MCF 10A (cell line): ENCODE measurements at regions not wholly inside any gene's neighbourhood (a gene's known extent, or its start where the extent isn't known, plus 50 kb on each side); places are given as distances from the start of the nearest gene placed in this dataset.

ENCODE experiments used
- BruUV-seq: library from RNA; stranded (reverse); fragments of 400-500 nt; replicated peaks from 2 replicates; lab custom pipeline; 2021; lab: Mats Ljungman, UMichigan
- CTCF ChIA-PET: fragments of 300-600 bp; sonication (Branson Sonifier 250); formaldehyde crosslinking; extraction: SDS; loops from one replicate; lab custom pipeline; 2021; ENCODE audit warnings: antibody characterized with exemption, inconsistent platforms; lab: Yijun Ruan, JAX
- POLR2A ChIA-PET: fragments of 300-600, 350-650 bp; sonication (Branson Sonifier 250); formaldehyde crosslinking; extraction: SDS; loops from one replicate; lab custom pipeline; 2020; ENCODE audit warnings: antibody characterized with exemption, inconsistent platforms; lab: Yijun Ruan, JAX
- DNase-seq: peaks from one replicate; pipeline ENCODE4 v3.0.0-alpha.2; 2018; ENCODE audit not compliant: unreplicated experiment
- H3K27ac Mint-ChIP-seq: one replicate; pipeline ENCODE4 v1.8.0; 2022; ENCODE audit warnings: mild to moderate bottlenecking, low read depth, mixed read lengths; ENCODE audit not compliant: unreplicated experiment
- H3K27me3 Mint-ChIP-seq: one replicate; pipeline ENCODE4 v1.8.0; 2022; ENCODE audit warnings: mixed read lengths; ENCODE audit not compliant: insufficient read depth, unreplicated experiment
- H3K36me3 Mint-ChIP-seq: one replicate; pipeline ENCODE4 v1.8.0; 2022; ENCODE audit warnings: mild to moderate bottlenecking, moderate library complexity, mixed read lengths; ENCODE audit not compliant: insufficient read depth, unreplicated experiment
- H3K4me1 Mint-ChIP-seq: one replicate; pipeline ENCODE4 v1.8.0; 2022; ENCODE audit warnings: mixed read lengths; ENCODE audit not compliant: insufficient read depth, unreplicated experiment
- H3K4me3 Mint-ChIP-seq: one replicate; pipeline ENCODE4 v1.8.0; 2022; ENCODE audit warnings: mild to moderate bottlenecking, moderate library complexity, mixed read lengths; ENCODE audit not compliant: unreplicated experiment
- H3K9me3 Mint-ChIP-seq: one replicate; pipeline ENCODE4 v1.8.0; 2022; ENCODE audit warnings: mixed read lengths; ENCODE audit not compliant: unreplicated experiment
- intact Hi-C: fragments of 100-400 bp; cut with micrococcal nuclease; formaldehyde crosslinking; loops from 2 replicates; pipeline ENCODE4 v1.14.1; 2022
- TF ChIP-seq, protein P1 (sequence below): fragments of 200-600 bp; IDR thresholded peaks from one replicate; pipeline ENCODE4 v1.8.0; 2022; ENCODE audit warnings: antibody characterized with exemption, mild to moderate bottlenecking; ENCODE audit not compliant: unreplicated experiment

DNA sequence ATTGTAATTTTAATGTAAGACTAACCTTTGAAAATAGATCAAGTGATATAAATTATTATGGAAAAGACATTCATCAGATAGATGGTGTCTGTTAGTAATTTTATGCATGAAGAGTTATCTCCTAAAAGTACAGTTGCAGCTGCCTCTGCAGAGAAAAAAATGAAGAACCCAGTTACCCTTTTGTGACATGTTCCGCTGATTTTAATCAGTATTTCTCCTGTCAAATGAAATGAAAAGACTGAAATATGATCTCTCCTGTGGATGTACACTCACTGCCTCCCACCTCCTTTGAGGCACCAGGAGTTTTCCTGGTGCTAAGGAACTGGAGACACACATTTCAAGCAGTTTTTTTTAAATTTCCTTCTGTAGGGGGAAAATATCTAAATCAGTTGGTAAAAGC is 277.4 kb downstream of the KIF4B start:
- no peaks in the 10 kb centered on the region for H3K36me3 Mint-ChIP-seq
- H3K27me3 Mint-ChIP-seq: no peaks in the 10 kb centered on the region
- intact Hi-C loops: no loop called here
- POLR2A ChIA-PET: interaction anchor here (0.6 kb wide), 1 partner anchor 20 kb away, joined by 3 read pairs; no protein-coding TSS in a partner anchor
- BruUV-seq: no TSS peak
- TF ChIP-seq, protein P1, sequence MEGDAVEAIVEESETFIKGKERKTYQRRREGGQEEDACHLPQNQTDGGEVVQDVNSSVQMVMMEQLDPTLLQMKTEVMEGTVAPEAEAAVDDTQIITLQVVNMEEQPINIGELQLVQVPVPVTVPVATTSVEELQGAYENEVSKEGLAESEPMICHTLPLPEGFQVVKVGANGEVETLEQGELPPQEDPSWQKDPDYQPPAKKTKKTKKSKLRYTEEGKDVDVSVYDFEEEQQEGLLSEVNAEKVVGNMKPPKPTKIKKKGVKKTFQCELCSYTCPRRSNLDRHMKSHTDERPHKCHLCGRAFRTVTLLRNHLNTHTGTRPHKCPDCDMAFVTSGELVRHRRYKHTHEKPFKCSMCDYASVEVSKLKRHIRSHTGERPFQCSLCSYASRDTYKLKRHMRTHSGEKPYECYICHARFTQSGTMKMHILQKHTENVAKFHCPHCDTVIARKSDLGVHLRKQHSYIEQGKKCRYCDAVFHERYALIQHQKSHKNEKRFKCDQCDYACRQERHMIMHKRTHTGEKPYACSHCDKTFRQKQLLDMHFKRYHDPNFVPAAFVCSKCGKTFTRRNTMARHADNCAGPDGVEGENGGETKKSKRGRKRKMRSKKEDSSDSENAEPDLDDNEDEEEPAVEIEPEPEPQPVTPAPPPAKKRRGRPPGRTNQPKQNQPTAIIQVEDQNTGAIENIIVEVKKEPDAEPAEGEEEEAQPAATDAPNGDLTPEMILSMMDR: no peak
- no peaks in the 10 kb centered on the region for H3K4me1 Mint-ChIP-seq
- no peak for DNase-seq
- CTCF ChIA-PET: interaction anchor here (0.8 kb wide), 1 partner anchor 306 kb away, joined by 4 read pairs; no protein-coding TSS in a partner anchor
- H3K4me3 Mint-ChIP-seq: no peak overlapping the region
- no peak overlapping the region for H3K27ac Mint-ChIP-seq
- H3K9me3 Mint-ChIP-seq: no peaks in the 10 kb centered on the region

DNA sequence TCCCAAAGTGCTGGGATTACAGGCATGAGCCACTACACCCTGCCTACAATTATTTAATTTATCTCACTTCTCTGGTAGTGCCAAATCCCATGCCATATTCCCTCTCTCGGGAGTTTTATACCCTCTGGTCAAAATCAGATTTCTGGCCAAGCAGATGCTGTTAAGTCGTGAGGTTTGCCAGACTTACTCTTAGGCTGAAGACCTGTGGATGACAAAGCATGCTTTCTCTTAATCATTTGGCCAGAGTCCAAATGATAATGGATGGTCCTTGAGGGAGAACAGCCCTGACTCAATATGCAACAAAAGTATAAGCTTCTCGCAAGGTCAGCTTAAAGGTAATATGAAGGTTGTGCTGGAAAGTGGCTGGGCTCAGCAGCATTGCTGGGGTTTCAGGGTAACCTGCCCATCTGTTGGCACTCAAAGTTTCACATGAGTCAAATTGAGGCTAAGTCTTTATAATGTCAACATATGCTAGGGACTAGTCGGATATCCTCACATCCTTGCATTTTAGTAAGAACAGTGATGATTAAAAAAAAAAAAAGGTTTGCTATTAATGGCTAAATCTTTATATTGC is 280.1 kb downstream of the KIF4B start:
- Mint-ChIP-seq H3K9me3 (no peaks in the 10 kb centered on the region), H3K27me3 (no peaks in the 10 kb centered on the region), H3K4me1 (no peaks in the 10 kb centered on the region), H3K4me3 (no peak overlapping the region), H3K36me3 (no peaks in the 10 kb centered on the region), H3K27ac (no peak overlapping the region)
- DNase-seq: no peak
- POLR2A ChIA-PET: no interaction called here
- intact Hi-C loops: no loop called here
- no TSS peak for BruUV-seq
- TF ChIP-seq, protein P1: no peak
- CTCF ChIA-PET: interaction anchor here (0.6 kb wide), 1 partner anchor 1528 kb away, joined by 3 read pairs; no protein-coding TSS in a partner anchor

DNA sequence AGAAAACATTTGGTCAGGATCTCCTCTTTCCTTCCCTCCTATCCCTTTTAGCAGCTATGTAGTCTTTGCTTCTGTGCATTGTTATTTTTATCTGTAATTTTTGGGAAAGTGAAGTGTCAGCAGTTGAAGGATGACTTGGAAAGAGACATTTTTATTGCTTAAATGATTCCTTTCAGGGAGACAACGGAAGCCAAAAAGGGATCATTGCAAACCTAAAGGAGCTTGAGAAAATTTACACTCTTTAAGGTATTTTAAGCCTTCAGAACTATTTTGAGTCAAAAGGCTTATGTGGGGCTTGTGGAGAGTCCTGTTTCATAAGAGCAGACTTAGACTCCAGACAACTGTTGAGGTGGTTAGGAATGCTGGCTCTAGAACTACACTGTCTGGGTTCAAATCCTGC is 281.6 kb downstream of the KIF4B start:
- Mint-ChIP-seq H3K9me3 (no peaks in the 10 kb centered on the region), H3K4me3 (no peak overlapping the region), H3K27me3 (no peaks in the 10 kb centered on the region), H3K27ac (no peak overlapping the region), H3K36me3 (no peaks in the 10 kb centered on the region), H3K4me1 (peaks cover 7% of the 10 kb centered on the region)
- ChIA-PET CTCF (interaction anchor here (0.6 kb wide), 1 partner anchor 827 kb away, joined by 3 read pairs; no protein-coding TSS in a partner anchor), POLR2A (no interaction called here)
- no peak for DNase-seq
- no TSS peak for BruUV-seq
- intact Hi-C loops: no loop called here
- TF ChIP-seq, protein P1: no peak

DNA sequence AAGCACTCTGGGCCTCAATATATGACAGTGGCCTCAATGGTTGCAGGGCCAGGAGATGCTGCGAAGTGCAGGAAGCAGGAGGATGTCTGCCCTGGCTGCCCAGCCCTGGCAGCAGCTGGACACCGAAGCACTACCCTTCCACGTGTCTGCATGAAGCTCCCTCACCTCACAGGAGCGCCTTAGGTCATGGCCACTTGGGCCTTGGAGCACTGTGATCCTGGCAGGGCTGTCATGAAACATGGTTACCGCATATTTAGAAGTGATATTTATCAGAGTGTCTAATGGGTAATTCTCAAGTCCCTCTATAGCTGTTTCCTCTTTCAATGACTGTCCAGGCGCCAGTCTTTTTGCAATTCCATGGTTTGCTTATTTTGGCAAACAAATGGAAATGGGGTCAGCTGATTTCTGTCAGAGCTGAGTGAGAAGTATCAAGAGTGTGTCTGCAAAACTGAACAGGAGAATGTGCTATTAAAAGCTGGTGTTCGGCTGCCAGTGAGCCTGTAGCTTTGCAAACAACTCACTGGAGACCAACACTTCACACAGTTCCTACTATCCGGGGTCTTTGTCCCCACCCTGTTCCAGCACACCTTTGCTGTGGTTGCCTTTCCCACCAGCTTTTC is 285.9 kb downstream of the KIF4B start:
- Mint-ChIP-seq H3K27me3 (no peaks in the 10 kb centered on the region), H3K4me1 (peaks cover 7% of the 10 kb centered on the region), H3K4me3 (no peak overlapping the region), H3K27ac (no peak overlapping the region), H3K36me3 (no peaks in the 10 kb centered on the region), H3K9me3 (no peaks in the 10 kb centered on the region)
- ChIA-PET CTCF (interaction anchor here (0.5 to 0.6 kb wide), 2 partner anchors 433 to 1080 kb away, joined by 3 read pairs; no protein-coding TSS in a partner anchor), POLR2A (interaction anchor here (1.4 kb wide), 1 partner anchor 12 kb away, joined by 3 read pairs; no protein-coding TSS in a partner anchor)
- intact Hi-C loops: no loop called here
- DNase-seq: no peak
- TF ChIP-seq, protein P1: no peak
- no TSS peak for BruUV-seq
